Neural crest cell (in vitro differentiated cells): ENCODE measurements at regions not wholly inside any gene's neighbourhood (a gene's known extent, or its start where the extent isn't known, plus 50 kb on each side); places are given as distances from the start of the nearest gene placed in this dataset.

Experiments used
- DNase-seq: peaks from one replicate; pipeline ENCODE4 v3.0.0; 2021; ENCODE audit warnings: low read depth, mixed read lengths, low spot score
- H3K27ac Mint-ChIP-seq: one replicate; pipeline ENCODE4 v1.8.0; 2021; ENCODE audit warnings: mild to moderate bottlenecking, mixed read lengths; ENCODE audit not compliant: unreplicated experiment
- H3K27me3 Mint-ChIP-seq: 2 replicates; pipeline ENCODE4 v1.8.0; 2021; ENCODE audit warnings: low read depth, mild to moderate bottlenecking, mixed read lengths
- H3K36me3 Mint-ChIP-seq: 2 replicates; pipeline ENCODE4 v1.8.0; 2021; ENCODE audit warnings: low read depth, mild to moderate bottlenecking, mixed read lengths
- H3K4me1 Mint-ChIP-seq: 2 replicates; pipeline ENCODE4 v1.8.0; 2021; ENCODE audit warnings: mixed read lengths
- H3K4me3 Mint-ChIP-seq: one replicate; pipeline ENCODE4 v1.8.0; 2021; ENCODE audit warnings: mild to moderate bottlenecking, mixed read lengths
- H3K9me3 Mint-ChIP-seq: 2 replicates; pipeline ENCODE4 v1.8.0; 2021; ENCODE audit warnings: mixed read lengths
- CTCF ChIP-seq: fragments of 200-600 bp; sonication (generic); conservative IDR thresholded peaks from 2 replicates; pipeline ENCODE4 v1.5.0; 2021; ENCODE audit warnings: antibody characterized with exemption, mild to moderate bottlenecking

GRCh38 chr5:56589481-56589860, 225.9 kb upstream of the MAP3K1 start:
- Mint-ChIP-seq H3K4me1 (peaks cover 14% of the 10 kb centered on the region), H3K4me3 (no peak overlapping the region), H3K27ac (no peak overlapping the region), H3K27me3 (peaks cover 2% of the 10 kb centered on the region), H3K9me3 (peaks cover 2% of the 10 kb centered on the region), H3K36me3 (no peaks in the 10 kb centered on the region)
- DNase-seq, result no peak
- no peak for TF ChIP-seq CTCF

- Mint-ChIP-seq H3K36me3 (no peaks in the 10 kb centered on the region), H3K9me3 (peaks cover 2% of the 10 kb centered on the region), H3K27ac (peak overlapping the region; percentile 38), H3K4me3 (no peak overlapping the region), H3K27me3 (peaks cover 2% of the 10 kb centered on the region), H3K4me1 (peaks cover 14% of the 10 kb centered on the region)
- no peak for DNase-seq
- no peak for TF ChIP-seq CTCF
Observed at GRCh38 chr5:56588636-56589480, 226.5 kb upstream of the MAP3K1 start.

- peaks cover 2% of the 10 kb centered on the region for H3K27me3 Mint-ChIP-seq
- H3K4me3 Mint-ChIP-seq, result no peak overlapping the region
- peaks cover 14% of the 10 kb centered on the region for H3K4me1 Mint-ChIP-seq
- peaks cover 2% of the 10 kb centered on the region for H3K9me3 Mint-ChIP-seq
- no peak for DNase-seq
- no peaks in the 10 kb centered on the region for H3K36me3 Mint-ChIP-seq
- no peak for TF ChIP-seq CTCF
- H3K27ac Mint-ChIP-seq, result no peak overlapping the region
Observed at GRCh38 chr5:56588131-56588487, 227.2 kb upstream of the MAP3K1 start.

GRCh38 chr5:56587381-56588130, 227.8 kb upstream of the MAP3K1 start:
- Mint-ChIP-seq H3K27me3 (peaks cover 2% of the 10 kb centered on the region), H3K27ac (no peak overlapping the region), H3K4me3 (no peak overlapping the region)

More at GRCh38 chr5:56587381-56588130, 227.8 kb upstream of the MAP3K1 start:
- no peaks in the 10 kb centered on the region for H3K36me3 Mint-ChIP-seq
- no peak for DNase-seq
- H3K4me1 Mint-ChIP-seq, result peaks cover 14% of the 10 kb centered on the region
- TF ChIP-seq CTCF, result no peak
- peaks cover 2% of the 10 kb centered on the region for H3K9me3 Mint-ChIP-seq
